HCT116 (cell line): ENCODE measurements at regions not wholly inside any gene's neighbourhood (a gene's known extent, or its start where the extent isn't known, plus 50 kb on each side); places are given as distances from the start of the nearest gene placed in this dataset.

Experiments
- ATAC-seq: fragments of 200-7000 bp; cut with Tn5 transposase; 2 replicates; pipeline ENCODE4 v1.9.1; 2020; ENCODE audit warnings: mild to moderate bottlenecking, moderate library complexity
- BruUV-seq: library from RNA; stranded (reverse); fragments of 400-500 nt; replicated peaks from 2 replicates; lab custom pipeline; 2021; lab: Mats Ljungman, UMichigan
- CTCF ChIA-PET: fragments of 300-600 bp; sonication (Branson Sonifier 250); formaldehyde crosslinking; loops from one replicate; lab custom pipeline; 2021; ENCODE audit warnings: antibody characterized with exemption; lab: Charles Lee
- POLR2A ChIA-PET: fragments of 300-600, 350-600 bp; sonication (Branson Sonifier 250); formaldehyde crosslinking; loops from one replicate; lab custom pipeline; 2021; ENCODE audit warnings: antibody characterized with exemption; lab: Charles Lee
- RAD21 ChIA-PET, 2 experiments: fragments of 300-600 bp; sonication (Branson Sonifier 250); formaldehyde crosslinking; loops; one replicate each; lab custom pipeline; 2023; ENCODE audit warnings: low total read pairs in 2 of 2; ENCODE audit not compliant: uncharacterized antibody in 2 of 2, unreplicated experiment in 2 of 2, low non-redundant PET in 1 of 2; lab: Charles Lee
- DNase-seq: peaks from one replicate; pipeline ENCODE4 v3.0.0-alpha.2; 2010; ENCODE audit warnings: low read depth, low spot score
- H2AFZ ChIP-seq: fragments of 200-600 bp; shearing (Covaris generic), sonication (generic); 2 replicates; pipeline ENCODE4 v1.6.1; 2017; ENCODE audit warnings: low read depth, mixed run types, mixed read lengths, antibody characterized with exemption, low read length; ENCODE audit not compliant: poor library complexity, severe bottlenecking
- H3K27ac ChIP-seq: 2 replicates; pipeline ENCODE4 v1.5.1; 2012; ENCODE audit warnings: low read depth, low read length
- H3K27me3 ChIP-seq: fragments of 200-600 bp; sonication (generic); 2 replicates; pipeline ENCODE4 v1.6.1; 2016; ENCODE audit warnings: mixed run types, low read length, mixed read lengths; ENCODE audit not compliant: insufficient read depth
- H3K36me3 ChIP-seq, 2 experiments: fragments of 200-500 bp in 1 of 2; fragments of 200-600 bp in 1 of 2; sonication (Bioruptor generic) in 1 of 2; sonication (generic) in 1 of 2; 2 replicates each; pipeline versions ENCODE4 v1.5.1 to v1.6.1; 2014 to 2016; ENCODE audit warnings: low read length in 2 of 2, inconsistent platforms in 1 of 2, mixed read lengths in 1 of 2, mixed run types in 1 of 2; ENCODE audit not compliant: insufficient read depth in 2 of 2, control insufficient read depth in 1 of 2
- H3K4me1 ChIP-seq, 2 experiments: fragments of 200-600 bp in 1 of 2; sonication (generic) in 1 of 2; 2 replicates each; pipeline versions ENCODE4 v1.5.1 to v1.6.1; 2012 to 2017; ENCODE audit warnings: low read length in 2 of 2, inconsistent platforms in 1 of 2, mild to moderate bottlenecking in 1 of 2, mixed read lengths in 1 of 2, mixed run types in 1 of 2, moderate library complexity in 1 of 2; ENCODE audit not compliant: insufficient read depth in 2 of 2, control insufficient read depth in 1 of 2
- H3K4me2 ChIP-seq: fragments of 200-600 bp; sonication (generic); 2 replicates; pipeline ENCODE4 v1.6.1; 2017; ENCODE audit warnings: mixed run types, low read length, mixed read lengths
- H3K4me3 ChIP-seq, 2 experiments: fragments of 200-600 bp in 1 of 2; sonication (generic) in 1 of 2; replicated peaks in 1 of 2; 2 replicates each; pipeline ENCODE4 v1.5.1; 2011 to 2016; ENCODE audit warnings: low read length in 2 of 2, control low read depth in 1 of 2, low read depth in 1 of 2, mild to moderate bottlenecking in 1 of 2, mixed read lengths in 1 of 2, mixed run types in 1 of 2
- H3K79me2 ChIP-seq: fragments of 200-600 bp; sonication (generic); 2 replicates; pipeline ENCODE4 v1.6.1; 2017; ENCODE audit warnings: mild to moderate bottlenecking, mixed run types, low read length, moderate library complexity, mixed read lengths; ENCODE audit not compliant: insufficient read depth
- H3K9ac ChIP-seq: fragments of 200-600 bp; sonication (generic); 2 replicates; pipeline ENCODE4 v1.6.1; 2016; ENCODE audit warnings: low read length, mixed read lengths
- H3K9me2 ChIP-seq: fragments of 200-600 bp; sonication (generic), shearing (Covaris generic); 2 replicates; pipeline ENCODE4 v1.6.1; 2017; ENCODE audit warnings: mixed run types, mild to moderate bottlenecking, moderate library complexity; ENCODE audit not compliant: insufficient read depth
- H3K9me3 ChIP-seq, 2 experiments: fragments of 200-500 bp in 1 of 2; fragments of 200-600 bp in 1 of 2; sonication (Bioruptor generic) in 1 of 2; sonication (generic) in 1 of 2; 2 replicates each; pipeline ENCODE4 v1.6.1; 2014 to 2017; ENCODE audit warnings: low read length in 2 of 2, mixed read lengths in 2 of 2, inconsistent platforms in 1 of 2, low read depth in 1 of 2, mild to moderate bottlenecking in 1 of 2, mixed run types in 1 of 2, moderate library complexity in 1 of 2; ENCODE audit not compliant: control insufficient read depth in 1 of 2, insufficient read depth in 1 of 2
- H4K20me1 ChIP-seq: fragments of 200-600 bp; sonication (generic), shearing (Covaris generic); 2 replicates; pipeline ENCODE4 v1.6.1; 2017; ENCODE audit warnings: mixed run types, mild to moderate bottlenecking, moderate library complexity; ENCODE audit not compliant: insufficient read depth
- CBX3 ChIP-seq: IDR thresholded peaks from 2 replicates; pipeline ENCODE4 v1.6.1; 2012; ENCODE audit warnings: low read depth
- CTCF ChIP-seq, 3 experiments: fragments of 200-600 bp in 1 of 3; sonication (generic) in 1 of 3; IDR thresholded peaks in 2 of 3; conservative IDR thresholded peaks in 1 of 3; 2 replicates each; pipeline ENCODE4 v1.5.1; 2012 to 2017; ENCODE audit warnings: low read depth in 2 of 3, low read length in 2 of 3, antibody characterized with exemption in 1 of 3, borderline replicate concordance in 1 of 3, control low read depth in 1 of 3, mild to moderate bottlenecking in 1 of 3, mixed read lengths in 1 of 3, mixed run types in 1 of 3, moderate library complexity in 1 of 3; ENCODE audit not compliant: insufficient read depth in 1 of 3
- EGR1 ChIP-seq: IDR thresholded peaks from 2 replicates; pipeline ENCODE4 v1.6.1; 2012; ENCODE audit warnings: low read depth
- ELF1 ChIP-seq: IDR thresholded peaks from 2 replicates; pipeline ENCODE4 v1.6.1; 2012; ENCODE audit warnings: low read depth, borderline replicate concordance
- FOSL1 ChIP-seq: IDR thresholded peaks from 2 replicates; pipeline ENCODE4 v1.6.1; 2012; ENCODE audit warnings: low read depth
- JUND ChIP-seq: IDR thresholded peaks from 2 replicates; pipeline ENCODE4 v1.6.1; 2012
- RAD21 ChIP-seq: IDR thresholded peaks from 2 replicates; pipeline ENCODE4 v1.6.1; 2012; ENCODE audit warnings: low read depth, mild to moderate bottlenecking
- REST ChIP-seq: IDR thresholded peaks from 2 replicates; pipeline ENCODE4 v1.6.1; 2012; ENCODE audit warnings: low read depth
- SRF ChIP-seq: IDR thresholded peaks from 2 replicates; pipeline ENCODE4 v1.6.1; 2012; ENCODE audit warnings: low read depth
- YY1 ChIP-seq: IDR thresholded peaks from 2 replicates; pipeline ENCODE4 v1.6.1; 2011; ENCODE audit warnings: low read length, low read depth, moderate library complexity, mild to moderate bottlenecking; ENCODE audit not compliant: insufficient replicate concordance; ENCODE audit errors: extremely low read depth
- ZBTB33 ChIP-seq: IDR thresholded peaks from 2 replicates; pipeline ENCODE4 v1.6.1; 2011; ENCODE audit warnings: mild to moderate bottlenecking, low read length, moderate library complexity; ENCODE audit not compliant: insufficient replicate concordance; ENCODE audit errors: extremely low read depth
- ZFX ChIP-seq: fragments of 450-650 bp; IDR thresholded peaks from 2 replicates; pipeline ENCODE4 v1.6.1; 2017
- intact Hi-C: fragments of 100-400 bp; cut with micrococcal nuclease; formaldehyde crosslinking; loops from 2 replicates; pipeline ENCODE4 v1.10.0; 2022

- no peak overlapping the region for H3K4me2 ChIP-seq
- H3K9me2 ChIP-seq: no peaks in the 10 kb centered on the region
- H3K27ac ChIP-seq: no peak overlapping the region
- H3K79me2 ChIP-seq: no peaks in the 10 kb centered on the region
- H3K9me3 ChIP-seq: no peaks in the 10 kb centered on the region
- BruUV-seq: no TSS peak
- no peak for ATAC-seq
- POLR2A ChIA-PET: no interaction called here
- no peaks in the 10 kb centered on the region for H3K36me3 ChIP-seq
- H3K4me1 ChIP-seq: no peaks in the 10 kb centered on the region
- intact Hi-C loops: no loop called here
- CTCF ChIA-PET: no interaction called here
- peaks cover 6% of the 10 kb centered on the region; the same call in 1 of the 2 replicates for H3K27me3 ChIP-seq
- no peaks in the 10 kb centered on the region for H4K20me1 ChIP-seq
- RAD21 ChIA-PET: no interaction called here
- TF ChIP-seq ELF1: no peak
- no peak for TF ChIP-seq ZBTB33
- no peak for TF ChIP-seq FOSL1
- TF ChIP-seq CBX3: no peak
- no peak for TF ChIP-seq YY1
- no peak for TF ChIP-seq RAD21
- TF ChIP-seq SRF: no peak
- no peak for TF ChIP-seq ZFX
- TF ChIP-seq EGR1: no peak
- no peak for TF ChIP-seq CTCF (IDR thresholded peaks at IDR 0.05 in 2 of 3, conservative IDR thresholded peaks at IDR 0.05 in 1 of 3; ENCODE audit: borderline replicate concordance in 1 of 3, insufficient read depth in 1 of 3, low read depth in 2 of 3, low read length in 2 of 3)
- no peak for TF ChIP-seq JUND
- no peak for TF ChIP-seq REST
- TF ChIP-seq, all 23 proteins: peak for 0
- Histone ChIP-seq H3K4me3 (no peak overlapping the region), H3K9ac (no peak overlapping the region), H2AFZ (no peak overlapping the region)
- no peak for DNase-seq
These were observed 240.8 kb upstream of the LHX5 start for GRCh38 chr12:113712481-113712880.
